Fibroblast of skin of abdomen (primary cell): ENCODE measurements at regions not wholly inside any gene's neighbourhood (a gene's known extent, or its start where the extent isn't known, plus 50 kb on each side); places are given as distances from the start of the nearest gene placed in this dataset.
A peak's percentile ranks its signal among the peaks of the same experiment; 100 is the strongest.

Source experiments
- DNase-seq: peaks from one replicate; pipeline ENCODE4 v3.0.0-alpha.2; 2013

- DNase-seq, result peak; percentile 81
Measured at GRCh38 chr1:47575855-47576757, 138.3 kb downstream of the FOXD2 start.

GRCh38 chr1:47576758-47577115 is 138.9 kb downstream of the FOXD2 start:
- DNase-seq, result no peak

DNA sequence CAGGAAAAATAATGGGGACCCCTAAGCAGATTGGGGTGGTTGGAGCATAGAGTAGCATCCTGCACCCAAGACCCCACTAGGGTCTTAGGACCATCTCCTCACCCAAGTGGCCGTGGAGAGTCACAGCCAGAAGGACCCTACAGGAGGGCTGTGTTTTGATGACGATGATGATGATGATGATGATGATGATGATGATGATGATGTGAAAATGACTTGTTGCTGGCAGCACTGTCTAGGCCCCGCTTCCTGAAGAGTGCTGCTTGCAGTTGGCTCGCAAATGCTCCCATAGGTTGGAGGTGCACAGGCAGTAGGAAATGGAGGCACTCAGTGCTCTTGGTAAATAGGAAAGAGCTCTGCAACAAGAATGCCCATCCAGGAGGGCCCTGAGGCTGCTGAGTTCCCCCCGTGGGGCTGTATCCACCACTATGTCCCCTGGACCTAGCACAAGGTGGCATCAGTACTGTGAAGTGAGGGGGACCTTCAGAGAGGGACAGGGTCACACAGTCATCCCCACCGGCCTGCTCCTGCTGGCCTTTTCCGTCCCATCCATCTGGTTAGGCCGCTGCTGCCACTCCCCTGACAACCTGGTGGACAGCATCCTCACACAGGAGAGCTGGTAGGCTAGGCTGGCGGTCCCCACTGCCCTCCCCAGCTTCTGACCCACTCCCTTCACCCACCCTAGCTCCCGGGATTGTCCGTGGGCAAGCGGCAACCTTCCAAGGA is 139.6 kb downstream of the FOXD2 start:
- no peak for DNase-seq

DNA sequence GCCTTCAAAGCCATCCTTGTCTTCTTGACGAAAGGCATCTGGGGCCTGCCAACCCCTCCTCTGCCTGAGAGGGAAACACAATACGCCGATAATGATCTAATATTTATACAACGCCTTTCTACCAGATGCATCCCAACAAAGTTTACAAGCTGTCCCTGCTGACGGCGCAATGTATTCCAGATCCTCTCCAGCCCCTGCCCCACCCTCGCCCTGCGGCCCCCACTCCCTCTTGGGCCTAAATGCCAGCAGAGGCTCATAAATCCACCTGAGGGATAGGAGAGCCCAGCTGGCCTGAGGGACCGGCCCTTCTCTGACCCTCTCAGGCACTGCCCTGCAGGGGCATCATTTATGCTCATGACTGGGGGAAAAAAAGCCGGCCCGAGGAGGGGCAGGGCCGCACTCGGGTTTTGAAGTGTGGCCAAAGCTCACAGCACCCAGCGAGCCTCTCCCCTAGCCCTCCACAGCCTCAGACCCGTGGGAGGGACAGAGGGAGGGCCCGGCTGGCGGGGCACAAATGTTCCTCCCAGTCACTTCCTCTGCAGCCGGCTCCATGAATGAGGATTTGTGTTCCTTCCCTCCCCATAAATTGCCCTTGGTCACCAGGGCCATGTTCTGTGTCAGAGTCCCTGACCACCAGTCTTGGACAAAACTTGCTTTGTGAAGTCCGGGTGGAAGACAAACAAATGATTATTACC is 140.3 kb downstream of the FOXD2 start:
- DNase-seq, result no peak

GRCh38 chr1:47578721-47579419 is 141.0 kb downstream of the FOXD2 start:
- peak; percentile 47 for DNase-seq

DNA sequence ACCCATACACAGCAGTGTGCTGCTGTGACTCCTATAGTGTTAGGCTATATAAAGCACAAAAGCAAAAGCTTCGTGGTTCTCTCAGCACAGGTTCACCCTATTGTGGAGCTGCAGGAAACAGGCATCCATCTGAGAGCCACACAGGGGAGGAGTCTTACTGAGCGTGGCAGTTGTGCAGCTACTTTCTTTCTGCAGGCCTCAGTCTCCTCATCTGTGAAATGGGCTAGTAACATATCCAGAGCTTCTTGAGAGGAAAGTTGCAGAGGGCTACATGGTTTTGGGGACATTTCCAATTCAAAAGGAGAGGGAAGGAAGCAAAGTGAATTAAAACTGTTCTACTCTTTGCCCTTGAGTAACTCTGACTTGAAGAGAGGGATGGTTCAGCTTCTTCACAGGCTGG is 142.0 kb downstream of the FOXD2 start:
- no peak for DNase-seq

DNA sequence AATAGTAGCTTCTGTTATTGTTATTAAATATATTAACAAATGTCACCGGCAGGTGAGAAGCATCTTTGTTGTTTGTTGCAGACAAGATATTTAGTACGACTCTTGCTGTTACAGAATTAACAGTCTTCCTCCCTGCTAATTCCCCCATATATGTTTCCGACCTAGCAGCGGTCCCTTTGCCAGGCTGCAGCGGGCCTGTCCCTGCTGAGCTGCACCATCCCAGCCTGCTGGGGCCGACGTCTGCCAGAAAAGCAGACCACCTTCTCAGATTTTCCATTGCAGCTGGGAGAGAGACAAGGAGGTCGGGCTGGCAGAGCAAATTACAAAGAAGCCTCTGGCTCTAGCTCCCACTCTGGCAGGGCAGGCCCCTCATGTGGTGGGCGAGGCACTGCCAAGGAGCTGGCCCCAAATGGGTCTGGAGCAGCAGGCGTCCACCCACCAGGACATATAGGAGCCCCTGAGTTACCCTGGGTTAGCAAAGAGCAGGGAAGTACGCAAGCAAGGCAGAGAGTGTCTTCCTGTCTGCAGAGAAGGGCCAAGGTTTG is 142.7 kb downstream of the FOXD2 start:
- DNase-seq, result no peak

DNA sequence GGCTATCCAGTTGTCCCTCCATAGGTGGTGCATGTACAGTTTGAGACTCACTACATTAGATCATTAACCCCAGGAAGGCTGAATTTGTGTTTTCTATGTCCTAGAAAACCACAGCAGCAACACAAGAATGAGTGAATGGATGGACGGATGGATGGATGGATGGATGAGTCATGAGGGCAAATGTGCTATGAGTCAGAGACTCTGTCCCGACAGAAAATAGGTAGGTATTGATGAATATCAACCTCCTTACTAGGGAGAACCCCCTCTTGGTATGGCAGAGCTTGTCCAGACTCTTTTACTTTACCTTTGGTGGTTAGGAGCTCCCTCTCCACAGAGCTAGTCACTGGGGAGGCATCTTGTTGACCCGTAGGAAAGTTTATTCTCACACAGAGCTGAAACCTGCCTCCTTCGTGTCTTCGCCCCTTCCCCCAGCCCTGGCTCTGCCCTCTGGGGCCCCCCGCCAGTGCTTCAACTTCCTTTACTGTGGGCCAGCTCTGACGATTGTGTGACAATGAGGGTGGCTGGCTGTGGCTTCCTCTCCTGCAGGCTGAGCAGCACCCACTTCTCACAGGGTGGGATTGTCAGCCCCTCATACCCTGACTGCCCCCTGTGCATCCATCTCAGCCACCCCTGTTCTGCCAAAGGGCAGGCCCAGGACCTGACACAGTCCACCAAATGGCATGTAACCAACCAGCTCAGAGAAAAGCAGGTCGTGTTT is 145.2 kb downstream of the FOXD2 start:
- peak; percentile 20 for DNase-seq

GRCh38 chr1:47584249-47584648 is 146.4 kb downstream of the FOXD2 start:
- no peak for DNase-seq

DNA sequence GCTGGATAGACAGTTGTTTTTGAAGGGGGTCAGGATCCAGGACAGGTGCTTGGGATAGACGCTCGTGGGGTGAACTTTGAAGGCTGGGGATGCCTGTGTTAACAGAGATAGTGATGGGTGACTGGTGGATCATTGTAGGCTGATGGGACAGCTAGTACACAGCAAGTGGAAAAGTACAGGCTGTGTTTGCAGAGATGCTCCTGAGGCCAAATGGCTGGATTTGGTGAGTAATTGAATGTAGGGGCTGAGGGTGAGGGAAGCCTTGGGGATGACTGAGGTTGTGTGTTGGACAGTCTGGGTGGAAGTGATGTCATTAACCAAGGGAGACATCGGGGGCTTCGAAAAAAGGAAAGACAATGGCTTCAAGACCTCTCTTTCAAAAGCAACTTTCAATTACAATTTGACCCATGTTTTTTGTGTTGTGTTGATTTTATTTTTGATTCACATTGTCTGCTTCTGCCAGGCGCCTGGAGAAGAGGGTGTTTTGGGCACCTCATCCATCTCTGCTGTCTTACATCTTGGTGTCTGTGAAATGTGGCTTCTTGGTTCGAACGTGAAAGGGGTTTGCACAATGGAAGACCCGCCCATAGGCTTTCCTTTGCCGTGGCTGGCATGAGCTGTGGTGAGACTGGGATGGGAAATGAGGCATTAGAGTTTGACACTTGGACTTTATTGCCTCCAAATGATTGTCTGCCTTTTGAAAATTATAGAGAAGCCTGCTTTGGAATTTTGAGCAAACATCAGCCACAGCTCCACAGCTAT is 147.5 kb downstream of the FOXD2 start:
- no peak for DNase-seq

DNA sequence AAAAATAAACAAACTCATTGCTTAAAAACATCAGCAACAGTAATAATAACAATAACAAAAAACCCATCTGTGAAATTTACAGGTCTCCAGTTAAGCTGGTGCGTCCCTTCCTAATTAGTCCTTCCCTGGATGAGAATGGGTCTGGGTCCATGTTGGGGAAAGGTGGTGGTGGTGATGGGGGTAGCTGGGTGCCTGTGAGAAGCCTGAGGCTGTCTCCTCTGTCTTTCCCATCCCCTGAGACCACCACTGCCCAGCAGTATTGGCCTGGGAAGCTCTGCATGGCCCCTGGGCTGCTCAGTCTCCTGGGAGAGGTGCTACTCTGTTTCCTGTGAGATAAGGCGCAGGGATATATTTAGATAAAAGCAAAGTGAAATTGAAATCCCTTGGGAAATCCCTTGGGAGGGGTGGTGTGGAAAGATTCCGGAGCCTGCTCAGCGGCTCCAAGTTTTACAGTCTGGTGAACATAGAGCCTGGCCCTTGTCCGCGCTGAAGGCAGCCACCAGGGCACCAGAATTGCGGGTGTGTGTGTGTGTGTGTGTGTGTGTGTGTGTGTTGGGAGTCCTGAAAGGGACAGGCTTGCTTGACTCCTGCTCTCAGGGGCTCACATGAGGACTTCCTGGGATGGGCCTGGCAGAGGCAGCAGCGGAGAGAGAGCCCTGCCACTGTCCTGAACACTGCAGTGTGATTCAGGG is 150.2 kb downstream of the FOXD2 start:
- no peak for DNase-seq

DNA sequence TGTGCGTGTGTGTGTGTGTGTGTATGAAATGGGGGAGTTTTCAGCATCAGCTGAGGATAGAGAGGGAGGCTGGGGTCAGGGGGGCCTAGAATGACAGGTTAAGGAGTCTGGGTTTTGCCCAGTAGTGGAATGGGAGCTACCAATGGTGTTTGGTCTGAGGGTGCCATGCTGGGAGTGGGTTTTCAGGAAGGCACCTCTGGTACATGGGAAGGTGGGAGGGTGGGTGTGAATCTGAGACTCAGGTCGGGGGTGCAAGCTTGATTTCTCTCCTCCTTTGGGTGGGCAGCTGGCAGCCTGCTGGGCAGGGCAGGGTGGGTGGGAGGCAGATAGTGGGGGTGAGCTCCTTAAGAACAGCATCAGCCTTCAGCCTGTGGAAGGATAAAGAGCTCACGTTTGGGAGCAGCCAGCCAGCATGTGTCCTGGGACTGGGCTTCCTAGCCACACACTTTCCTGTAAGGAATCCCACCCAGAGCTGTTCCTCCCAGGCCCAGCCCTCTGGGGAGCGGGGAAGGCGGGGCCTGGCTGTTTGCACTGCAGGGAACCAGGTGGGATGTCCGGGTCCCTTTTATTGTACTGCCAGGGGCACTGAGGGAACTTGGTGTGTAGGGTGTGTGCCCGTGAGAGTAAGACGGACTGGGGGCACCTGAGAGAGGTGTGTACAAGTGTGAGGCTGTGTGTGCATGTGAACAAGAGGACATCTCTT is 152.8 kb downstream of the FOXD2 start:
- no peak for DNase-seq

GRCh38 chr1:47591801-47592200 is 154.0 kb downstream of the FOXD2 start:
- no peak for DNase-seq

GRCh38 chr1:47592296-47593012 is 154.6 kb downstream of the FOXD2 start:
- no peak for DNase-seq

GRCh38 chr1:47593013-47593568 is 155.2 kb downstream of the FOXD2 start:
- DNase-seq, result no peak

- no peak for DNase-seq
Measured at GRCh38 chr1:47593598-47594285, 155.9 kb downstream of the FOXD2 start.

DNA sequence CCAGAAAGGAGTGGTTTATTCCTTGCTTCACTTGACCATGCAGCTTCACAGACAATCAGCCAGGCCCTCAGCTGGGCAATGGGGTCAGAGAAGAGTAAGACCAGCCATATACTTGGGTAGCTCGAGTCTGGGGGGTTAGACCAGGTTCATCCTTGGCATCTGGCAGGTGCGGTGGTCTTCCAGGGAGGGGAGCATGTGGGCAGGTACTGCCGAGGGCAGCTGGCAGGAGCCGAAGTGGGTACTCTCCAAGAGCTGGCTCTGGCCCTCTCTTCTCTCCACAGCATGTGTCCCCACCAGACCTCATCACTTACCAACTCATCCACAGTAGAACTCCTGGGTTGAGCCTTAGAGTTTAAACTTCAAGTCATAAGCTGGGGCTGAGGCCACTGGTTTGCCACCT is 156.8 kb downstream of the FOXD2 start:
- no peak for DNase-seq

- DNase-seq, result no peak
Measured at GRCh38 chr1:47596328-47596727, 158.5 kb downstream of the FOXD2 start.
